Adipocyte (in vitro differentiated cells): ENCODE measurements at regions not wholly inside any gene's neighbourhood (a gene's known extent, or its start where the extent isn't known, plus 50 kb on each side); places are given as distances from the start of the nearest gene placed in this dataset.
"Not testable (repeated sequence)": the region's sequence is repeated elsewhere in the genome, so short reads cannot be mapped to it uniquely, and the experiment has no call there.

Source experiments
- DNase-seq: peaks from one replicate; pipeline ENCODE4 v3.0.0-alpha.2; 2015; ENCODE audit warnings: low read depth
- H3K27me3 ChIP-seq: replicated peaks from 2 replicates; pipeline ENCODE4 v1.7.0; 2013; ENCODE audit warnings: mild to moderate bottlenecking, low read length, moderate library complexity; ENCODE audit not compliant: control insufficient read depth, insufficient read depth
- H3K36me3 ChIP-seq: 2 replicates; pipeline ENCODE4 v1.7.0; 2013; ENCODE audit warnings: low read length, mild to moderate bottlenecking, moderate library complexity; ENCODE audit not compliant: control insufficient read depth, insufficient read depth, severe bottlenecking
- H3K4me1 ChIP-seq: 2 replicates; pipeline ENCODE4 v1.7.0; 2013; ENCODE audit warnings: mild to moderate bottlenecking, low read length, moderate library complexity; ENCODE audit not compliant: control insufficient read depth, insufficient read depth
- H3K4me3 ChIP-seq: 2 replicates; pipeline ENCODE4 v1.7.0; 2013; ENCODE audit warnings: mild to moderate bottlenecking, low read length, moderate library complexity
- H3K9ac ChIP-seq: 2 replicates; pipeline ENCODE4 v1.7.0; 2013; ENCODE audit warnings: mild to moderate bottlenecking, low read length, moderate library complexity
- H3K9me3 ChIP-seq: 2 replicates; pipeline ENCODE4 v1.7.0; 2013; ENCODE audit warnings: mild to moderate bottlenecking, low read length, moderate library complexity; ENCODE audit not compliant: control insufficient read depth

DNA sequence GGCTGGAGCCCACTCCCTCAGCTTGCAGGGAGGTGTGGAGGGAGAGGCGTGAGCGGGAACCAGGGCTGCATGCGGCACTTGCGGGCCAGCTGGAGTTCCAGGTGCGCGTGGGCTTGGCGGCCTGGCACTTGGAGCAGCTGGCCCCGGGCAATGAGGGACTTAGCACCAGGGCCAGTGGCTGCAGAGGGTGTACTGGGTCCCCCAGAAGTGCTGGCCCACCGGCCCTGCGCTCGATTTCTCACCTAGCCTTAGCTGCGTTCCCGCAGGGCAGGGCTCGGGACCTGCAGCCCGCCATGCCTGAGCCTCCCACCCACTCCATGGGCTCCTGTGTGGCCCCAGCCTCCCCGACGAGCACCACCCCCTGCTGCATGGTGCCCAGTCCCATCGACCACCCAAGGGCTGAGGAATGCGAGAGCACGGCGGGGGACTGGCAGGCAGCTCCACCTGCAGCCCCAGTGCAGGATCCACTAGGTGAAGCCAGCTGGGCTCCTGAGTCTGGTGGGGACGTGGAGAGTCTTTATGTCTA is 584.1 kb upstream of the PTPRD start:
- H3K4me1 ChIP-seq, DNase-seq, H3K9ac ChIP-seq, H3K4me3 ChIP-seq, H3K9me3 ChIP-seq, H3K36me3 ChIP-seq, H3K27me3 ChIP-seq: not testable (repeated sequence)

DNA sequence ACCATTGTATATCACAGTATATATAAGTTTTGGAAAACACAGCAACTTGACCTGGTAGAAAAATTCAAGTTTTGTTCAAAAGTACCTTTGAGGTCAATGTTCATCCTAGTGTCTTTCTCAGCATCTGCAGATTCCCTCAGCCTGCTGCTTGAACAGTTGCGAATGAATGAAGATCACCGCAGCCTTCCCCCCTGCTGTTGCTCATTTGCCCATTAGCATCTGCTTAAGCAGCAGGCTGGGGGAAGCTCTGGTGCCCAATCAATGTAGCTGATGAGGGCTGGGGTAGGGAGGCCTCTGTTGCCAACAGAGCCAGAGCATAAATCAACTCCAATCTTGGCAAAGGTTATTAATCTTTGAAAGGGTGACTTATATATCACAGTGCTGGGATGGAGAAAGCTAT is 586.5 kb upstream of the PTPRD start:
- Histone ChIP-seq H3K36me3 (no peaks in the 10 kb centered on the region), H3K27me3 (no peaks in the 10 kb centered on the region)
- no peak for DNase-seq

DNA sequence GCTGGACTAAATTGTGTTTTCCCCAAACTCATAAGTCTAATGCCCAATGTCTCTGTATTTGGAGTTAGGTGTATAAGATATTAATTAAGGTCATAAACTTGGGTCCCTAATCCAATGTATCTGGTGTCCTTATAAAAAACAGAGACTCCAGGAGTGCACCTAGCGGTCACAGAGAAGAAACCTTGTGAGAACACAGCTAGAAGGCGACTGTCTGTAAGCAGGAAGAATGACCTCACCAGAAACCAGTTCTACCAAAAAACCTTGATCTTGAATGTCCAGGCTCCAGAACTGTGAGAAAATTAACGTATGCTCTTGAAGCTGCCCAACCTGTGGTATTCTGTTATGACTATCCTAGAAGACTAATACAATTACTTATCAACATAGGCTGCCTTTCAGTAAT is 591.7 kb upstream of the PTPRD start:
- Histone ChIP-seq H3K4me1 (no peaks in the 10 kb centered on the region), H3K9me3 (peaks cover 3% of the 10 kb centered on the region), H3K36me3 (no peaks in the 10 kb centered on the region), H3K27me3 (no peaks in the 10 kb centered on the region), H3K4me3 (no peak overlapping the region), H3K9ac (no peak overlapping the region)
- no peak for DNase-seq

More for the DNA sequence above, 586.5 kb upstream of the PTPRD start:
- H3K4me1 ChIP-seq: no peaks in the 10 kb centered on the region
- no peak overlapping the region for H3K4me3 ChIP-seq
- H3K9me3 ChIP-seq: no peaks in the 10 kb centered on the region
- H3K9ac ChIP-seq: no peak overlapping the region

DNA sequence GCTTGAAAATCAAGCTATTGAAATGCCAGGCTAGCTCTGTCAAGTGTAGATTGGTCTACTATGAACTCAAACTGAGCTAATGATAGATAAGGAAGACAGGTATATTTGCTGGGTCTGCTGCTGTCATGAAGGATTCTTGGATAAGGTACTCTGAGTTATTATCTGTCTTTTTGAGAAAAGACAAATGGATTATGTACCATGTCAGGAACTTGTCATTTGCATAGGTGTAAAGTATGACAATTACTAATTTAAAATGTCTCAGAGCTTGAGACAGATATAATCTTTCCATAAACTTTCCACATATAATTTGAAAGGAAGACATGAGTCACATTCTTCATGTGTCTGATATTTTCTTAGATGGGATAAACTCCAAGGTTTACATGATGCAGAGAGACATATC is 594.1 kb upstream of the PTPRD start:
- Histone ChIP-seq H3K9me3 (peaks cover 3% of the 10 kb centered on the region), H3K36me3 (no peaks in the 10 kb centered on the region), H3K9ac (no peak overlapping the region)

DNA sequence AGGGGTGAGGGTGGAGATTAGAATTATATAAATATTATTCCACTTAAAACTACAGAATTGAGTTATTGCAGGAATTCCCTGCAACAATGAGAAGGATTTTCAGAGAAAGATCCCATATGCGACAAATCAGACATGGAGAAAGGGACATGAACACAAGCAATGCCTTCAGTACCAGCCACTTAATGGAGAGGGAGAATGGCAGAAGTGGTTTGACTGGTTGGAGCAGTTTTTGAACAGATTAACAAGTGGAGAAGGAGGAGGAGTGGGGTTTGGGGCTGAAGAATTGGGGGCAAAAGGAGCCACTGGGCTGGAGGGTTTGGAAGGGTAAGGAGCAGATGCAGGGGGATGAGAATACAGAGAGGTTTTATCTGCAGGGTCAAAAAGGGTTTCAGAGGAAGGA is 620.9 kb upstream of the PTPRD start:
- H3K9ac ChIP-seq: no peak overlapping the region
- H3K9me3 ChIP-seq: peaks cover 9% of the 10 kb centered on the region
- H3K4me3 ChIP-seq: no peak overlapping the region
- H3K27me3 ChIP-seq: no peaks in the 10 kb centered on the region
- H3K36me3 ChIP-seq: no peaks in the 10 kb centered on the region
- H3K4me1 ChIP-seq: no peaks in the 10 kb centered on the region
- no peak for DNase-seq

More for the DNA sequence above, 594.1 kb upstream of the PTPRD start:
- no peak for DNase-seq
- Histone ChIP-seq H3K4me3 (no peak overlapping the region), H3K4me1 (no peaks in the 10 kb centered on the region), H3K27me3 (no peaks in the 10 kb centered on the region)

GRCh38 chr9:11235061-11235460 is 622.3 kb upstream of the PTPRD start:
- no peaks in the 10 kb centered on the region for H3K4me1 ChIP-seq
- peaks cover 9% of the 10 kb centered on the region for H3K9me3 ChIP-seq
- no peaks in the 10 kb centered on the region for H3K36me3 ChIP-seq
- no peak overlapping the region for H3K4me3 ChIP-seq
- no peak overlapping the region for H3K9ac ChIP-seq
- DNase-seq: no peak
- H3K27me3 ChIP-seq: no peaks in the 10 kb centered on the region

DNA sequence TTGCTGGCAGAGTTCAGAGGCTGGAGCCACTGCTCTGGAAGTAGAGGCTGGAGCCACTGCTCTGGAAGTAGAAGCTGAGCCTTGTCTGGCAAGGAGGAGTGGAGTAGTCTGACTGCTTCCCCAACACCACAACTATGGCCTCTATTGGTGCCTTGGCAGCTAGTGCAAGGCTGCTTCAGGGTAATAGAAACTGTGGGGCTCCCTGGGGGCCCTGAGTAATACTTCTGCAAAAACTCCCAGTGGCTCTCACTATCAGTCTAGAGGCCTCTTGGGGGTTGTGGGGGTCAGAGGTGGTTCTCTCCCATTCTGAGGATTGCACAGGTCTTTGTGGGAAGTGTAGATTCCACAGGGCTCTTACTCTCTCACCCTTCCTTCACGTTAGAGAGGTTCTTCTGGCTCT is 629.0 kb upstream of the PTPRD start:
- DNase-seq: no peak
- no peak overlapping the region for H3K4me3 ChIP-seq
- no peaks in the 10 kb centered on the region for H3K36me3 ChIP-seq
- H3K27me3 ChIP-seq: no peaks in the 10 kb centered on the region
- no peaks in the 10 kb centered on the region for H3K4me1 ChIP-seq
- no peak overlapping the region for H3K9ac ChIP-seq
- H3K9me3 ChIP-seq: peaks cover 9% of the 10 kb centered on the region

GRCh38 chr9:11257992-11258391 is 645.2 kb upstream of the PTPRD start:
- H3K9me3 ChIP-seq: peaks cover 3% of the 10 kb centered on the region
- H3K36me3 ChIP-seq: no peaks in the 10 kb centered on the region
- no peak overlapping the region for H3K4me3 ChIP-seq
- no peak overlapping the region for H3K9ac ChIP-seq
- DNase-seq: no peak
- H3K4me1 ChIP-seq: no peaks in the 10 kb centered on the region
- H3K27me3 ChIP-seq: no peaks in the 10 kb centered on the region

GRCh38 chr9:11269036-11269435 is 656.2 kb upstream of the PTPRD start:
- no peak for DNase-seq
- peaks cover 53% of the 10 kb centered on the region for H3K9me3 ChIP-seq

GRCh38 chr9:11275158-11275695 is 662.4 kb upstream of the PTPRD start:
- H3K4me1 ChIP-seq: no peaks in the 10 kb centered on the region
- H3K9ac ChIP-seq: no peak overlapping the region
- no peaks in the 10 kb centered on the region for H3K36me3 ChIP-seq
- H3K27me3 ChIP-seq: no peaks in the 10 kb centered on the region
- peaks cover 17% of the 10 kb centered on the region for H3K9me3 ChIP-seq
- DNase-seq: no peak
- H3K4me3 ChIP-seq: no peak overlapping the region

More at GRCh38 chr9:11269036-11269435, 656.2 kb upstream of the PTPRD start:
- H3K4me1 ChIP-seq: no peaks in the 10 kb centered on the region
- no peak overlapping the region for H3K9ac ChIP-seq
- no peaks in the 10 kb centered on the region for H3K27me3 ChIP-seq
- no peak overlapping the region for H3K4me3 ChIP-seq
- H3K36me3 ChIP-seq: no peaks in the 10 kb centered on the region

DNA sequence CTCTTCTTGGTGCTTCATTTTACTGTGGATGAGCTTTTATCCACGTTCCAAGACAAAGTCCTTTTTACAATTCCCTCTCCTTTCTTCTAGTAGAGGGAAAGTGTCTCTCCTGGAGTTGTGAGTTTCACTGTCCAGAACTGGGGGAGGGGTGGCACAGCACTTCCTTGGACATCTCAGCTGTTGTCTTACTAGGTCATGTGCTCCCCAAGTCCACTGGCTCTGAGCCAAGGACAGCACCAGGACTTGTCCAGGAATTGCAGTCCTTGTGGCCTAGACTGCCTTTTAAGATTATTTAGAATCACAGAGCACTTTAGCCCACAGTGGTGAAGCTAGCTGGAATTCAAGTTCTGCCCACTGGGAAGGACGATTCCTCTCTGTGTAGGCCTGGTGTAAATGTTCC is 700.2 kb upstream of the PTPRD start:
- no peak for DNase-seq
- no peaks in the 10 kb centered on the region for H3K27me3 ChIP-seq
- no peak overlapping the region for H3K4me3 ChIP-seq
- H3K9me3 ChIP-seq: no peaks in the 10 kb centered on the region
- no peak overlapping the region for H3K9ac ChIP-seq
- no peaks in the 10 kb centered on the region for H3K36me3 ChIP-seq
- H3K4me1 ChIP-seq: no peaks in the 10 kb centered on the region

DNA sequence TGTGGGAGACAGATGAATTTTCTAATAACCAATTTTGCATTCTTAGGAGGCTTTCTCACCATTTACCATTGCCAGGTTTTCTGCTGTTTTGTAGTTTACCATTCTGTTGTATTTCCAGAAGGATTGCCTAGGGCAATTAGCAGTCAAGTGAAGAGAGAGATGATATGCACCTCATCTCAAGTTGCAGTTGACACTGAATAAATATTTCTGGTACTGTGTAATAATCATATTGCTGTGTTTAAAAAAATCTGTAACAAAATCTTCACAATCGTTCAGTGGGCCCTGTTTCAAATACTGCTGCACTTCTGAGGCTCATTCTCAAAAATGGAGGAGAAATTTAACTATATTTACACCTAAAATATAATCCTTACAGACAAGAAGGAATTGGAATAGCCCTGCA is 706.1 kb upstream of the PTPRD start:
- no peaks in the 10 kb centered on the region for H3K4me1 ChIP-seq
- H3K9me3 ChIP-seq: no peaks in the 10 kb centered on the region
- H3K9ac ChIP-seq: no peak overlapping the region
- DNase-seq: no peak
- no peak overlapping the region for H3K4me3 ChIP-seq
- H3K36me3 ChIP-seq: no peaks in the 10 kb centered on the region
- H3K27me3 ChIP-seq: no peaks in the 10 kb centered on the region
